GM12864 (cell line): ENCODE measurements at regions not wholly inside any gene's neighbourhood (a gene's known extent, or its start where the extent isn't known, plus 50 kb on each side); places are given as distances from the start of the nearest gene placed in this dataset.
"Not testable (repeated sequence)": the region's sequence is repeated elsewhere in the genome, so short reads cannot be mapped to it uniquely, and the experiment has no call there.

ENCODE experiments used
- DNase-seq: peaks from one replicate; pipeline ENCODE4 v3.0.0-alpha.2; 2011; ENCODE audit warnings: low read depth
- H3K4me3 ChIP-seq: 2 replicates; pipeline ENCODE4 v1.5.1; 2011; ENCODE audit warnings: mild to moderate bottlenecking, low read depth, low read length, control low read depth
- CTCF ChIP-seq: IDR thresholded peaks from 2 replicates; pipeline ENCODE4 v1.5.1; 2011; ENCODE audit warnings: low read depth, mild to moderate bottlenecking, moderate library complexity, low read length, control low read depth, inconsistent platforms; ENCODE audit errors: missing control alignments

GRCh38 chr9:102941868-102942267, 53.3 kb upstream of the CYLC2 start:
- TF ChIP-seq CTCF = no peak
- DNase-seq = no peak
- H3K4me3 ChIP-seq = no peak overlapping the region

- no peak for TF ChIP-seq CTCF
- no peak overlapping the region for H3K4me3 ChIP-seq
- DNase-seq = no peak
Measured at GRCh38 chr9:102922526-102922925, 72.6 kb upstream of the CYLC2 start.

- no peak for TF ChIP-seq CTCF
- no peak overlapping the region for H3K4me3 ChIP-seq
- no peak for DNase-seq
Measured at GRCh38 chr9:102911185-102911584, 83.9 kb upstream of the CYLC2 start.

GRCh38 chr9:102905795-102906194, 89.3 kb upstream of the CYLC2 start:
- DNase-seq = not testable (repeated sequence)

GRCh38 chr9:102892025-102892424, 103.1 kb upstream of the CYLC2 start:
- TF ChIP-seq CTCF = no peak
- DNase-seq = no peak
- no peak overlapping the region for H3K4me3 ChIP-seq

More at GRCh38 chr9:102905795-102906194, 89.3 kb upstream of the CYLC2 start:
- not testable (repeated sequence) for H3K4me3 ChIP-seq

- H3K4me3 ChIP-seq, DNase-seq: not testable (repeated sequence)
Measured at GRCh38 chr9:102888747-102889146, 106.4 kb upstream of the CYLC2 start.

GRCh38 chr9:102875687-102876086, 119.4 kb upstream of the CYLC2 start:
- no peak for DNase-seq
- no peak for TF ChIP-seq CTCF
- no peak overlapping the region for H3K4me3 ChIP-seq

GRCh38 chr9:102867488-102867887, 127.6 kb upstream of the CYLC2 start:
- no peak overlapping the region for H3K4me3 ChIP-seq
- no peak for TF ChIP-seq CTCF
- no peak for DNase-seq
